Spleen (tissue), 11 donors: ENCODE measurements at regions not wholly inside any gene's neighbourhood (a gene's known extent, or its start where the extent isn't known, plus 50 kb on each side); places are given as distances from the start of the nearest gene placed in this dataset.

Source experiments
- DNase-seq: peaks from one replicate; pipeline ENCODE4 v3.0.0-alpha.2; 2020
- H3K27ac ChIP-seq, 8 donors: fragments of 200-600 bp; sonication (generic) in 7 of 8; 1 replicate in 4 of 8; 2 replicates in 4 of 8; pipeline versions ENCODE4 v1.5.0 to v1.8.0; 2016 to 2021; ENCODE audit warnings: inconsistent platforms in 4 of 8, mild to moderate bottlenecking in 4 of 8, moderate library complexity in 1 of 8
- H3K27me3 ChIP-seq, 7 donors: fragments of 200-600 bp; sonication (generic) in 6 of 7; replicated peaks in 1 of 7; 1 replicate in 4 of 7; 2 replicates in 3 of 7; pipeline versions ENCODE4 v1.5.0 to v1.8.0; 2016 to 2021; ENCODE audit warnings: inconsistent platforms in 3 of 7, mild to moderate bottlenecking in 1 of 7
- H3K36me3 ChIP-seq, 6 donors: fragments of 200-600 bp; sonication (generic) in 5 of 6; 1 replicate in 4 of 6; 2 replicates in 2 of 6; pipeline versions ENCODE4 v1.5.0 to v1.8.0; 2016 to 2021; ENCODE audit warnings: inconsistent platforms in 2 of 6
- H3K4me1 ChIP-seq, 6 donors: fragments of 200-600 bp; sonication (generic) in 5 of 6; 1 replicate in 3 of 6; 2 replicates in 3 of 6; pipeline versions ENCODE4 v1.5.0 to v1.8.0; 2016 to 2021; ENCODE audit warnings: inconsistent platforms in 3 of 6
- H3K4me3 ChIP-seq, 8 donors: fragments of 200-600 bp; sonication (generic) in 7 of 8; 1 replicate in 4 of 8; 2 replicates in 4 of 8; pipeline versions ENCODE4 v1.5.0 to v1.8.0; 2016 to 2021; ENCODE audit warnings: inconsistent platforms in 4 of 8, mild to moderate bottlenecking in 4 of 8, moderate library complexity in 2 of 8
- H3K9me3 ChIP-seq, 8 donors: fragments of 200-600 bp; sonication (generic) in 7 of 8; 1 replicate in 4 of 8; 2 replicates in 4 of 8; pipeline versions ENCODE4 v1.5.0 to v1.8.0; 2016 to 2021; ENCODE audit warnings: inconsistent platforms in 4 of 8
- POLR2A ChIP-seq, 3 donors: fragments of 450-650 bp; IDR thresholded peaks; one replicate each; pipeline ENCODE4 v1.5.1; 2017; ENCODE audit warnings: antibody characterized with exemption in 3 of 3, mild to moderate bottlenecking in 1 of 3
- POLR2AphosphoS5 ChIP-seq, 3 donors: sonication (generic); formaldehyde crosslinking; IDR thresholded peaks; one replicate each; pipeline ENCODE4 v1.5.1; 2017; ENCODE audit warnings: antibody characterized with exemption in 3 of 3
- WGBS, 5 donors: extraction: QIAGEN DNeasy Blood & Tissue Kit in 3 of 5; methylation state at CpG; one replicate each; pipeline versions ENCODE4 v1.1.5 to v1.1.7; 2013 to 2018; 5-methylcytosine and 5-hydroxymethylcytosine counted together
- intact Hi-C: fragments of 100-400 bp; cut with DNase I; formaldehyde crosslinking; loops from one replicate; pipeline ENCODE4 v1.15.0; 2023; ENCODE audit warnings: low total_unique reads
- TF ChIP-seq, protein P1 (sequence below), 11 experiments: fragments of 200-600 bp in 7 of 11; fragments of 450-650 bp in 4 of 11; sonication (generic) in 4 of 11; IDR thresholded peaks in 8 of 11; conservative IDR thresholded peaks in 3 of 11; 1 replicate in 7 of 11; 2 replicates in 4 of 11; pipeline versions ENCODE4 v1.4.0 to v1.8.0; 2016 to 2021; ENCODE audit warnings: antibody characterized with exemption in 11 of 11, inconsistent platforms in 4 of 11, mild to moderate bottlenecking in 1 of 11
- donor health status: healthy with polysubstance abuse.
- donor health status: DM: no; HTN: no; CAD: no; lungs with moderate emphysema.
- donor health status: DM: no; HTN: no; CAD: no.
- donor health status: Bipolar disorder and iron deficiency.
- donor health status: healthy.
- donor health status: DM: no; HTN: no; CAD: no.
- donor health status: DM: yes; HTN: yes; CAD: no.

DNA sequence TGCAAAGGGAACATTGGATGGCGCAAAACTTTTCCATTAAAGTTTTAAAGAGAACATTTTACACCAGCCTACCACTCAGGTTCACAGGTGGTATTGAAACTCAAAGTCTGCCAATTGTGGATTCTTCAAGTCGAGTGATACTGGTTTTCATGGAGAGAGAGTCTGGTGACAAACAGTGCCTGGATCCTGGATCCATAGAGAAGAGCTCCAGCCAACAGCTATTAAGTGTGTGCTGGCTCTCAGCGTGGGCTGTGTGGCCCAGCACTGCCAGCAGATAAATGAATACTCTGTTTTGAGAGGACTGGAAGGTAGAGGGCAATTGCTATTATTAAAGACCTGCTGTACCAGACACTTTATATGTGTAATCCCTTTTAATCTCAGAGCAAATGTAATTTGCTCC, 118.9 kb upstream of the SYT6 start:
- peaks cover 0 to 9% (median 0%) of the 10 kb centered on the region in 7 donors for H3K27me3 ChIP-seq
- no peaks in the 10 kb centered on the region for H3K36me3 ChIP-seq
- H3K4me1 ChIP-seq, result no peaks in the 10 kb centered on the region
- TF ChIP-seq POLR2AphosphoS5 (IDR thresholded peaks at IDR 0.05) (no peak), POLR2A (IDR thresholded peaks at IDR 0.05) (no peak)
- TF ChIP-seq, protein P1, sequence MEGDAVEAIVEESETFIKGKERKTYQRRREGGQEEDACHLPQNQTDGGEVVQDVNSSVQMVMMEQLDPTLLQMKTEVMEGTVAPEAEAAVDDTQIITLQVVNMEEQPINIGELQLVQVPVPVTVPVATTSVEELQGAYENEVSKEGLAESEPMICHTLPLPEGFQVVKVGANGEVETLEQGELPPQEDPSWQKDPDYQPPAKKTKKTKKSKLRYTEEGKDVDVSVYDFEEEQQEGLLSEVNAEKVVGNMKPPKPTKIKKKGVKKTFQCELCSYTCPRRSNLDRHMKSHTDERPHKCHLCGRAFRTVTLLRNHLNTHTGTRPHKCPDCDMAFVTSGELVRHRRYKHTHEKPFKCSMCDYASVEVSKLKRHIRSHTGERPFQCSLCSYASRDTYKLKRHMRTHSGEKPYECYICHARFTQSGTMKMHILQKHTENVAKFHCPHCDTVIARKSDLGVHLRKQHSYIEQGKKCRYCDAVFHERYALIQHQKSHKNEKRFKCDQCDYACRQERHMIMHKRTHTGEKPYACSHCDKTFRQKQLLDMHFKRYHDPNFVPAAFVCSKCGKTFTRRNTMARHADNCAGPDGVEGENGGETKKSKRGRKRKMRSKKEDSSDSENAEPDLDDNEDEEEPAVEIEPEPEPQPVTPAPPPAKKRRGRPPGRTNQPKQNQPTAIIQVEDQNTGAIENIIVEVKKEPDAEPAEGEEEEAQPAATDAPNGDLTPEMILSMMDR (IDR thresholded peaks at IDR 0.05 in 8 of 11, conservative IDR thresholded peaks at IDR 0.05 in 3 of 11), result no peak
- H3K27ac ChIP-seq, result no peak overlapping the region
- no peak overlapping the region for H3K4me3 ChIP-seq
- intact Hi-C loops, result no loop called here
- no peak for DNase-seq
- whole genome bisulfite sequencing, 5 donors, result 70 to 88% (median 78%) methylated on average over 3 of the region's 3 CpGs
- no peaks in the 10 kb centered on the region for H3K9me3 ChIP-seq

- no peaks in the 10 kb centered on the region for H3K36me3 ChIP-seq
- H3K4me1 ChIP-seq, result no peaks in the 10 kb centered on the region
- H3K27me3 ChIP-seq, result peaks cover 0 to 9% (median 0%) of the 10 kb centered on the region in 7 donors
- H3K27ac ChIP-seq, result no peak overlapping the region
- 82 to 98% (median 86%) methylated on average over 2 of the region's 2 CpGs for WGBS, 5 donors
- DNase-seq, result no peak
- TF ChIP-seq, protein P1 (IDR thresholded peaks at IDR 0.05 in 8 of 11, conservative IDR thresholded peaks at IDR 0.05 in 3 of 11), result no peak
- TF ChIP-seq POLR2A (IDR thresholded peaks at IDR 0.05) (no peak), POLR2AphosphoS5 (IDR thresholded peaks at IDR 0.05) (no peak)
- H3K4me3 ChIP-seq, result no peak overlapping the region
- intact Hi-C loops, result no loop called here
- no peaks in the 10 kb centered on the region for H3K9me3 ChIP-seq
Observed at GRCh38 chr1:114270718-114271117, 117.0 kb upstream of the SYT6 start.

- H3K27me3 ChIP-seq, result peaks cover 0 to 9% (median 0%) of the 10 kb centered on the region in 7 donors
- no peak overlapping the region for H3K27ac ChIP-seq
Observed at GRCh38 chr1:114270282-114270681, 116.6 kb upstream of the SYT6 start.

GRCh38 chr1:114269539-114269938, 115.9 kb upstream of the SYT6 start:
- H3K4me3 ChIP-seq, result no peak overlapping the region
- no peak for DNase-seq
- no peaks in the 10 kb centered on the region for H3K9me3 ChIP-seq
- H3K4me1 ChIP-seq, result no peaks in the 10 kb centered on the region
- no peaks in the 10 kb centered on the region for H3K36me3 ChIP-seq
- H3K27me3 ChIP-seq, result peaks cover 0 to 8% (median 0%) of the 10 kb centered on the region in 7 donors
- intact Hi-C loops, result no loop called here
- 83 to 97% (median 91%) methylated on average over 2 of the region's 2 CpGs for WGBS, 5 donors
- H3K27ac ChIP-seq, result no peak overlapping the region
- TF ChIP-seq, protein P1 (IDR thresholded peaks at IDR 0.05 in 8 of 11, conservative IDR thresholded peaks at IDR 0.05 in 3 of 11), result no peak
- no peak for TF ChIP-seq POLR2AphosphoS5 (IDR thresholded peaks at IDR 0.05)
- TF ChIP-seq POLR2A (IDR thresholded peaks at IDR 0.05), result no peak

More at GRCh38 chr1:114270282-114270681, 116.6 kb upstream of the SYT6 start:
- Histone ChIP-seq H3K9me3 (no peaks in the 10 kb centered on the region), H3K36me3 (no peaks in the 10 kb centered on the region), H3K4me1 (no peaks in the 10 kb centered on the region), H3K4me3 (no peak overlapping the region)
- TF ChIP-seq POLR2A (IDR thresholded peaks at IDR 0.05), result no peak
- TF ChIP-seq POLR2AphosphoS5 (IDR thresholded peaks at IDR 0.05), result no peak
- TF ChIP-seq, protein P1 (IDR thresholded peaks at IDR 0.05 in 8 of 11, conservative IDR thresholded peaks at IDR 0.05 in 3 of 11), result no peak
- DNase-seq, result no peak
- intact Hi-C loops, result no loop called here
- WGBS, 5 donors, result 83 to 96% (median 90%) methylated on average over 2 of the region's 2 CpGs
